GM10847 (cell line): ENCODE measurements at regions not wholly inside any gene's neighbourhood (a gene's known extent, or its start where the extent isn't known, plus 50 kb on each side); places are given as distances from the start of the nearest gene placed in this dataset.

Source experiments
- POLR2A ChIP-seq: IDR thresholded peaks from 2 replicates; pipeline ENCODE4 v1.6.1; 2011; ENCODE audit not compliant: insufficient read length; ENCODE audit errors: extremely low read depth

- TF ChIP-seq POLR2A = no peak
Observed at GRCh38 chr1:212519131-212519530, 86.4 kb downstream of the NENF start.

DNA sequence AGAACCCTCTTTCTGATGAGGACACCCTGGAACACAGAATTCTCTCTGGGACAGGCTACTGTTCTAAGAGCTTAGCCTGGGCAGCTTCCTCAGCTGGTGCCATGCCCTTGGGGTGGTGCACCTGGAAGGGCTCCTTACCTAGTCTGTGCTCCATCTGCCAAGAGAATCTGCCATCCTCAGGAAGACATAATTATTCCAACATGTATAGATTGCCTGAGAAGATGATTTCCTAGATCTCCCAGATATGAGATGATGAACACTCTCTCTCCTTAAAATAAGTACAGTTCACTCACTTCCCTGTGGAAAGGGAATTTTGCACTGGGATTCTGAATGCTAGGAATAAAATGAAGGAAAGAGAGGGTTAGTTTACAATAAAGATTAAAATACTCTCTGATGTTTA, 87.6 kb downstream of the NENF start:
- TF ChIP-seq POLR2A = no peak

- no peak for TF ChIP-seq POLR2A
Observed at GRCh38 chr1:212520746-212521145, 87.8 kb upstream of the ATF3 start.

DNA sequence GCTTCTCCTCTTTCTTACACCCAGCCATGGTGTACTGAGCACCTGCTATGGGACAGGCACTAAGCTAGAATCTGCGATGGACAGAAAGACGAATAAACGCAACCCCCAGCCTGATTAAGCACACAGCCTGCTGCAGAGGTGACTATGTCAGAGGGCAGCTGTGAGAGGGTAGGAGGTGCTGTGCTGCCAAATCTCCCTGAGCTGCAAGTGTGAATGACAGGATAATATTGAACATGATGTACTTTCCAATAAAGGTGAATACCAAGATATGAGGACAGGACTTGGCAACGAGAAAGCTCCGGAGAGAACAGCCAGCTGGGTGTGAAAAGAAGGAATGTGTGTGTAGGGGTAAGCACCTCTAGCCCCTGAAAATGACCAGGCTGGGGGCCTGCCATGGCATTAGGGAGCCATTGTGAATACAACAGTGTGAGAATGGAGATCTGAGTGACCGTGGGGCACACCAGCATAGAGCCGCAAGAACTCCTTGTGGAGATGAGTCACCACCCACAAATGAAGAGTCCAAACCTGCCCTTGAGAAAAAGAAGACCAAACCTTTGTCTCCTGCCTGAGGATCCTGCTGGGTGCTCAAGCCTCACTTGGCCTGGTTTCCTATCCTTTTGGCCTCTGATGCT, 83.0 kb upstream of the ATF3 start:
- no peak for TF ChIP-seq POLR2A

- no peak for TF ChIP-seq POLR2A
Observed at GRCh38 chr1:212526111-212526491, 82.5 kb upstream of the ATF3 start.

DNA sequence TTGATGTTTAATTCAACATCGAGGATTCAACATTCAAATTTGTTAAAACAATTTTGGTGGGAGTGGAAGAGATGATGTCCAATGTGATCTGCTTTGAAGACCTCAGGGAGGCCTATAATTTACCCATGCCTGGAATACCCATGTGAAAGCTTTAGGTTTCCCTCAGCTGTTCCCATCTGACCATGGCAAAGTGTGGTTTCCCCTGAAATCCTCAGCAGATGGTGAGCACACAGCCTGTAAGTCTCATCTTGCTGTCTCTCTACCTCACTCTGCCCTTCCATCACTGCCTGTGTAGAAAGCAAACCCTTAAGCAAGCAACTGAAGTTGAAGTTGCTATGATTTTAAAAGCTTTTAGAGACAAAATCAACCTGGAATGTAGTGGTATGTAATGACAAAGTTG, 80.1 kb upstream of the ATF3 start:
- no peak for TF ChIP-seq POLR2A

DNA sequence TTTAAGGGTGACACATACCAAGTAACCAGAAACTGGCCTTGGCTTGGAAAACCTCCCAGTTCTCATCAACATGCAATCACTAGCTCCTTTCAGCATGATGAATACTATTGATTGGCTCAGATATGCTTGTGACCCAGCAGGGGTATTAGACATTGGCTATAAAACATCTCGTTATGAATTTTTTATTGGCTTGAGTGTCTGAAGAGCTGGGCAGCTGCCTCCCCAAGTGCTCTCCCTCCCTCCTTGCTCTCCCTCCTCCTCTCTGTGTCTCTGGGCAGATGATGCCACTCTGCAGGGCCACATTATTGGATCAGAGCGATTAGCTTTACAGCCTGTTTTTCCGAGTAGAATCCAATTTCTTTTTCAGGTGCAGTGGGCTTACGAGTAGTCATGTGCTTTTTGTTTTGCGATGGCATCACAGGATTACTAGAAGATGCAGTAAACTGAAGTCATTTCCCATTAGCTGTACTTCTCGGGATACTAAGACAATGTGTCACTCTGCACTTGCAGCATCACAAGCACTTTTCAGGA, 79.3 kb upstream of the ATF3 start:
- TF ChIP-seq POLR2A = no peak

GRCh38 chr1:212531267-212531666, 77.3 kb upstream of the ATF3 start:
- TF ChIP-seq POLR2A = no peak

GRCh38 chr1:212531796-212532195, 76.8 kb upstream of the ATF3 start:
- no peak for TF ChIP-seq POLR2A

DNA sequence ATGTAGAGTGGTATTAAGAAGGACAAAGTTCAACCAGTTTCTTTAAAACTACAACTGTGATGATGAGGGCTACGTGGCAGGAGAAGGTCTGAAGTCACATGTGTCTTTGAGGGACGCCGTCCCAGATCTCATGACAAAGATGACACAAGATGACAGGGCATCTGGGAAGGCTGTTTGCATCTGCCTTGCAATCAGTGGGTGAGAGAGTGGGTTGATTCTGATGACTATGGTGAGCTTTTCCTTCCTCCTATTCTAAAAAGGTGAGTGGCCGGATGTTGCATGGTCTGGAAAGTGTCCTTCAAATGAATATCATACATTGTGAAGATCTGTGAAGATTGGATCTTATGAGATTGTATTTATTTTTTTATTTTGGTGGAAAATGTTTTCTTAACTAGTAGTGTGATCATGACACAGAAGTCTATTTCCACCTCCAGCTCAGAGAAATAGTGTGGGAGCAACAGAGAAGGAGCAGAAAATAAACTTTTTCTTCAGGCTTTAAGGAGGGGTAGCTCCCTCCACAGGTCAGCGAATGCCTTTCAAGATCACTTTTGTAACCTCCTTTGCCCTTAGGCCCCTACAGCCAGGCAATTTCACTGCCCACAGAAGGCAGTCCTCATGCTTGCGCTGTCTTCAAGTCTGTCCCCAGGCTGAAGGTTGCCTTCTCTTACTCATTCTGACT, 76.0 kb upstream of the ATF3 start:
- no peak for TF ChIP-seq POLR2A

- TF ChIP-seq POLR2A = no peak
Observed at GRCh38 chr1:212533148-212533517, 75.4 kb upstream of the ATF3 start.

DNA sequence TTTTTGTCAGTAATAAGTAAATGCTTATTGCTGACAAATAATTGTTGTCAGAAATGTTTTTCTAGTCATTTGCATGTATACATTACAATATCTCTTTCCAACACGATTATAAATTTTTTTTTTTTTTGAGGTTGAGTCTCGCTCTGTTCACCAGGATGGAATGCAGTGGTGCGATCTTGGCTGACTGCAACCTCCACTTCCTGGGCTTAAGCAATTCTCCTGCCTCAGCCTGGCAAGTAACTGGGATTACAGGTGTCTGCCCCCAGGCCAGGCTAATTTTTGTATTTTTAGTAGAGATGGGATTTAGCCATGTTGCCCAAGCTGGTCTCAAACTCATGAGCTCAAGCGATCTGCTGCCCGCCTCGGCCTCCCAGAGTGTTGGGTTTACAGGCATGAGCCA, 72.0 kb upstream of the ATF3 start:
- TF ChIP-seq POLR2A = no peak

DNA sequence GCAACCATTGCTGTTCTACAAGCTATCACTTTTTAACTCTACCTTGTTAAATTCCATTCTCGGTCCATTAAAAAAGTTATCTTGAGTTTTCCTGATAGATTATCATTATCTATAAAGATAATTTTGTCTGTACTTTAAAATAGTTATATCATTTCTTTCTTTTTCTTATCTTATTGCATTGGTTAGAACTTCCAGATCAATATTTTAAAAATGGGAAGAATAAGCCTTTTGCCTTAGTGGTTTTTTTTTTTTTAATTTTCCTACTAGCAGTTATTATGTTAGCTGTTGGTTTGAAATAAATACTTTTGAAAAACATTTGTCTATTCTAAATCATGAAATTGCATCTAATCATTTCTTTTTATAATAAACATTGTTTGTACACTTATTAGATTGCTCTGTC, 71.0 kb upstream of the ATF3 start:
- no peak for TF ChIP-seq POLR2A

DNA sequence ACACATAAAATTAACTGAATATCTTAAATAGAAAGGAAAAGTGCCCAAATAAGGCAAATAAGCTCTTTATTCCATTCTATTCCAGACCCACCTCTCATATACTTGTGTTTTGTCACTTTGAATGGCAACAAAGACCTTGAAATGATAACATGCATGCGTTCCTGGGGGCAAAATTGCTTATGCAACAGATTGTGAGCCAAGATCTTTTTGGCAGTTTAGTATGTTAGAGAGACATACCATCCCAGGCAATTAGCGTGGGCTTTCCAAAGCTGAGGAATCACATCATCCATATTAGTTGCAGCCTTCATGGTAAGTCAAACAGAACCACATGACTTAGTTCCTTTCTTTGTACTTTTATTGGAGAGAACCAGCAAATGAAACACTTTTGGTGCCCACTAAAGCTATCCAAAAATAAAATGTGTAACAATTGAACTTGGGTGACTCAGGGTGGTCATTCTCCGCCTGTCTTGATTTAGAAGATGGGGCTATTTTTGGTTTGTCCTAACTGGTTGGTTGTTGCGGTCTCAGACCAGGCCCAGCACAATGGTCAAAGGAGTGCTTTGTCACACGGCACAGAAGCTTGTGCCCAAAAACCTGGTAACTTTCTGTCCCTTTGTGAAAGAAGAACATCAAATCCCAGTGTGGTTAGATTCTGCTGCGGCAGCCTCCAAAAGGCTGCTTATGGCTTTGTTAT, 68.7 kb upstream of the ATF3 start:
- TF ChIP-seq POLR2A = no peak

DNA sequence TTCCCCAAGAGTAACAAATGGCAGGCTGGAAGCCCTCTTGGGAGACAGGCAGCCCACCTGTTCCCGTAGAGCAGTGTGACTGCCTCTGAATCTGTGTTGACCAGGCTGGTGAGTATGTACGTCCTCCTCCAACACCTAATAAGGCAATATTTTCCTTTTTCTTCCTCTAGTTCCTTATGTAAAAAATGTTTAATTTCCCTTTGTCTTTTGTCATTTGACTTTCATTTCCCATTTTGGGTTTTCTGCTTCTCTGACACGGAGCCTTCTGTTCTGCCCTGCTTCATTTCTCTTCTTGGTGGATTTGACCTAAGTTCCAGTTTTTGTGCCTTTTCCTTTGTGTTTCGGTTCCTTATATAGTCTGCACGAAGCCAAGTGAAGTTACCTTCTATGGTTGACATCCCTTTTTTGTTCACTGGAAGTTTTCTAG, 65.8 kb upstream of the ATF3 start:
- no peak for TF ChIP-seq POLR2A

DNA sequence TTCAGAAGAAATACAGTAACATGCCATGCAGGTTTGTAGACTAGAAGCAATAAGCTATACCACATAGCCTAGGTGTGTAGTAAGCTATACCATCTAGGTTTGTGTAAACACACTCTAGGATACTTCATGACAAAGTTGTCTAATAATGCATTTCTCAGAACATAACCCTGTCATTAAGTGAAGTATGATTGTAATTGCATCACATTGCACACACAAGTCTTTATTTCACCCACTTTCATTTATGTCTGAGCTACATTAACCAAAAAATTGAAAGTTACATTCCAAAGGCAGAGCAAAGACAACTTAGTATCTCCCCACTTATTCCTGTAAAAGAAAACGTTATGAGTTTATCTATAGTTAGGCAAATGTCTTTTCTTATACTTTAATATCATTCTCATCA, 64.5 kb upstream of the ATF3 start:
- TF ChIP-seq POLR2A = no peak
